H9 (cell line): ENCODE measurements at regions not wholly inside any gene's neighbourhood (a gene's known extent, or its start where the extent isn't known, plus 50 kb on each side); places are given as distances from the start of the nearest gene placed in this dataset.

Source experiments
- DNase-seq: peaks from one replicate; pipeline ENCODE4 v3.0.0-alpha.2; 2017
- H2AFZ ChIP-seq: one replicate; pipeline ENCODE4 v1.6.1; 2013; ENCODE audit warnings: mild to moderate bottlenecking, low read length, control low read depth, moderate library complexity
- H2AK5ac ChIP-seq: 2 replicates; pipeline ENCODE4 v1.6.1; 2013; ENCODE audit warnings: low read length, control low read depth, mixed read lengths; ENCODE audit not compliant: insufficient read length
- H2BK120ac ChIP-seq: one replicate; pipeline ENCODE4 v1.6.1; 2013; ENCODE audit warnings: low read depth, mild to moderate bottlenecking, low read length, control low read depth, inconsistent platforms; ENCODE audit not compliant: poor library complexity, severe bottlenecking
- H2BK12ac ChIP-seq: 2 replicates; pipeline ENCODE4 v1.6.1; 2013; ENCODE audit warnings: low read length, control low read depth, mixed read lengths, low read depth; ENCODE audit not compliant: insufficient read length
- H2BK15ac ChIP-seq: 2 replicates; pipeline ENCODE4 v1.6.1; 2013; ENCODE audit warnings: low read depth, low read length, control low read depth
- H2BK20ac ChIP-seq: one replicate; pipeline ENCODE4 v1.6.1; 2013; ENCODE audit warnings: low read depth, mild to moderate bottlenecking, low read length, control low read depth, inconsistent platforms; ENCODE audit not compliant: poor library complexity, severe bottlenecking
- H2BK5ac ChIP-seq: 2 replicates; pipeline ENCODE4 v1.6.1; 2013; ENCODE audit warnings: low read length, control low read depth, mixed read lengths; ENCODE audit not compliant: insufficient read length
- H3K14ac ChIP-seq: 2 replicates; pipeline ENCODE4 v1.6.1; 2013; ENCODE audit warnings: low read length, control low read depth; ENCODE audit not compliant: insufficient read depth
- H3K18ac ChIP-seq: 2 replicates; pipeline ENCODE4 v1.6.1; 2013; ENCODE audit warnings: low read depth, mild to moderate bottlenecking, mixed read lengths, low read length, control low read depth; ENCODE audit not compliant: insufficient read length
- H3K23ac ChIP-seq: 2 replicates; pipeline ENCODE4 v1.6.1; 2013; ENCODE audit warnings: low read length, control low read depth, mixed read lengths, low read depth; ENCODE audit not compliant: insufficient read length
- H3K23me2 ChIP-seq: 2 replicates; pipeline ENCODE4 v1.6.1; 2013; ENCODE audit warnings: low read depth, mild to moderate bottlenecking, mixed read lengths, low read length, control low read depth; ENCODE audit not compliant: insufficient read length, poor library complexity, severe bottlenecking
- H3K27ac ChIP-seq: 2 replicates; pipeline ENCODE4 v1.5.1; 2013; ENCODE audit warnings: low read length, control low read depth, mixed read lengths, low read depth; ENCODE audit not compliant: insufficient read length
- H3K27me3 ChIP-seq: 2 replicates; pipeline ENCODE4 v1.6.1; 2013; ENCODE audit warnings: low read length, control low read depth, inconsistent platforms; ENCODE audit not compliant: insufficient read depth
- H3K4ac ChIP-seq: 2 replicates; pipeline ENCODE4 v1.6.1; 2013; ENCODE audit warnings: low read depth, mild to moderate bottlenecking, control low read depth, inconsistent platforms, low read length, moderate library complexity
- H3K4me1 ChIP-seq: 2 replicates; pipeline ENCODE4 v1.6.1; 2013; ENCODE audit warnings: low read length, control low read depth, inconsistent platforms; ENCODE audit not compliant: insufficient read depth
- H3K4me2 ChIP-seq: 2 replicates; pipeline ENCODE4 v1.6.1; 2013; ENCODE audit warnings: low read length, control low read depth, mixed read lengths; ENCODE audit not compliant: insufficient read length, insufficient read depth
- H3K56ac ChIP-seq: 2 replicates; pipeline ENCODE4 v1.6.1; 2013; ENCODE audit warnings: low read depth, mild to moderate bottlenecking, mixed read lengths, low read length, control low read depth; ENCODE audit not compliant: insufficient read length
- H3K79me1 ChIP-seq: 2 replicates; pipeline ENCODE4 v1.6.1; 2013; ENCODE audit warnings: low read depth, mild to moderate bottlenecking, moderate library complexity, low read length, control low read depth, inconsistent platforms; ENCODE audit not compliant: insufficient read depth, poor library complexity, severe bottlenecking
- H3K79me2 ChIP-seq: 2 replicates; pipeline ENCODE4 v1.6.1; 2013; ENCODE audit warnings: low read length, control low read depth, inconsistent platforms; ENCODE audit not compliant: insufficient read depth
- H3K9ac ChIP-seq: 2 replicates; pipeline ENCODE4 v1.6.1; 2013; ENCODE audit warnings: low read length, control low read depth, mixed read lengths; ENCODE audit not compliant: insufficient read length; ENCODE audit errors: extremely low read depth
- H3K9me3 ChIP-seq: one replicate; pipeline ENCODE4 v1.6.1; 2013; ENCODE audit warnings: low read depth, low read length, inconsistent platforms; ENCODE audit not compliant: control insufficient read depth
- H3T11ph ChIP-seq: one replicate; pipeline ENCODE4 v1.6.1; 2013; ENCODE audit warnings: mild to moderate bottlenecking, low read length, control low read depth, inconsistent platforms
- H4K20me1 ChIP-seq: one replicate; pipeline ENCODE4 v1.6.1; 2013; ENCODE audit not compliant: control insufficient read depth, insufficient read length, insufficient read depth
- H4K5ac ChIP-seq: 2 replicates; pipeline ENCODE4 v1.6.1; 2013; ENCODE audit warnings: low read depth, mild to moderate bottlenecking, mixed read lengths, low read length, control low read depth; ENCODE audit not compliant: insufficient read length
- H4K8ac ChIP-seq: replicated peaks from 2 replicates; pipeline ENCODE4 v1.6.1; 2013; ENCODE audit warnings: low read length, control low read depth, mixed read lengths, low read depth; ENCODE audit not compliant: insufficient read length
- H4K91ac ChIP-seq: 2 replicates; pipeline ENCODE4 v1.6.1; 2013; ENCODE audit warnings: low read depth, mild to moderate bottlenecking, moderate library complexity, mixed read lengths, low read length, control low read depth; ENCODE audit not compliant: insufficient read length
- H3K27ac Mint-ChIP-seq, 3 experiments: 2 replicates in 2 of 3; 3 replicates in 1 of 3; pipeline ENCODE4 v1.8.0; 2020 to 2021; ENCODE audit warnings: mixed read lengths in 3 of 3, mild to moderate bottlenecking in 1 of 3, moderate library complexity in 1 of 3
- H3K27me3 Mint-ChIP-seq: 2 replicates; pipeline ENCODE4 v1.8.0; 2021; ENCODE audit warnings: low read depth, mild to moderate bottlenecking, moderate library complexity, mixed read lengths
- H3K36me3 Mint-ChIP-seq, 3 experiments: 2 replicates in 2 of 3; 3 replicates in 1 of 3; pipeline ENCODE4 v1.8.0; 2020 to 2021; ENCODE audit warnings: low read depth in 3 of 3, mixed read lengths in 3 of 3; ENCODE audit not compliant: insufficient read depth in 1 of 3
- H3K4me1 Mint-ChIP-seq, 2 experiments: 2 replicates each; pipeline ENCODE4 v1.8.0; 2020; ENCODE audit warnings: mixed read lengths in 2 of 2
- H3K4me3 Mint-ChIP-seq, 2 experiments: 2 replicates in 1 of 2; 3 replicates in 1 of 2; pipeline ENCODE4 v1.8.0; 2020 to 2021; ENCODE audit warnings: mild to moderate bottlenecking in 2 of 2, mixed read lengths in 2 of 2, moderate library complexity in 1 of 2
- H3K9me3 Mint-ChIP-seq, 2 experiments: 2 replicates in 1 of 2; 3 replicates in 1 of 2; pipeline ENCODE4 v1.8.0; 2020; ENCODE audit warnings: mild to moderate bottlenecking in 2 of 2, mixed read lengths in 2 of 2, moderate library complexity in 1 of 2
- CTCF ChIP-seq: fragments of 200-600 bp; sonication (generic); conservative IDR thresholded peaks from 3 replicates; pipeline ENCODE4 v1.8.0; 2021; ENCODE audit warnings: antibody characterized with exemption, mild to moderate bottlenecking
- WGBS: extraction: QIAGEN DNeasy Blood & Tissue Kit; methylation state at CpG from one replicate; pipeline ENCODE4 v1.1.7; 2013; ENCODE audit warnings: missing lambda C conversion rate, low lambda C conversion rate, mixed read lengths; ENCODE audit not compliant: insufficient read length; ENCODE audit errors: extremely low coverage; 5-methylcytosine and 5-hydroxymethylcytosine counted together

DNA sequence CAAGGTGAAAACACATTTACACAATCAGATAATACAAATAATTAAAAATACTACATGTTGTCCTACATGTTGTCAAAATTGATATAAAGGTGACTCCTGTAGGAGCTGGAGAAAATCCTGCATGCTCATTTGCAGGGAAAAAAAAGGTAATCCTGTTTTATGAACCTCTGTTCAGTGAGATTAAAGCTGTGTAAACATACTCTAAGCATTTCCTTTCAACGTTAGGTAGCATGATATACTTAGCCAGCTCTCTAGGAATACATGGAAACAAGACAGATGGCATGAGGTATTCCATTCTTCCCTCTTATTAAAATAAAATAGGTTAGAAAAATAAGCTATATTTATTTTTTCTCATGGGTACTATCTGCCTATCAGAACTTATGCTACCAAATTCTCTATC is 635.7 kb upstream of the FLRT2 start:
- H3K4me1 ChIP-seq = no peaks in the 10 kb centered on the region
- DNase-seq = no peak
- H3K56ac ChIP-seq = no peak overlapping the region
- H4K5ac ChIP-seq = no peak overlapping the region
- H3K4me2 ChIP-seq = no peak overlapping the region
- H3T11ph ChIP-seq = no peak overlapping the region
- no peaks in the 10 kb centered on the region for H3K79me1 ChIP-seq
- no peaks in the 10 kb centered on the region for H3K9me3 ChIP-seq
- H2BK20ac ChIP-seq = no peak overlapping the region
- no peak overlapping the region for H3K27ac Mint-ChIP-seq
- no peaks in the 10 kb centered on the region for H3K79me2 ChIP-seq
- no peak overlapping the region for H3K4ac ChIP-seq
- no peak overlapping the region for H2BK12ac ChIP-seq
- H3K18ac ChIP-seq = no peak overlapping the region
- no peaks in the 10 kb centered on the region for H3K27me3 Mint-ChIP-seq
- no peaks in the 10 kb centered on the region for H3K27me3 ChIP-seq
- no peaks in the 10 kb centered on the region for H4K20me1 ChIP-seq
- H3K27ac ChIP-seq = no peak overlapping the region
- no peak overlapping the region for H2BK5ac ChIP-seq
- no peak overlapping the region for H4K91ac ChIP-seq
- no peak for TF ChIP-seq CTCF
- H3K4me3 Mint-ChIP-seq = no peak overlapping the region
- H3K4me1 Mint-ChIP-seq = peaks cover 0 to 1% of the 10 kb centered on the region in 2 experiments; a peak in 2 of 4 replicates
- H3K14ac ChIP-seq = no peak overlapping the region
- no peak overlapping the region for H3K9ac ChIP-seq
- H2AK5ac ChIP-seq = no peak overlapping the region
- no CpG with 5 or more reads among the region's 1 CpG for WGBS
- no peak overlapping the region for H4K8ac ChIP-seq
- no peaks in the 10 kb centered on the region for H3K36me3 Mint-ChIP-seq
- H3K23ac ChIP-seq = no peak overlapping the region
- H2BK120ac ChIP-seq = no peak overlapping the region
- H3K9me3 Mint-ChIP-seq = no peaks in the 10 kb centered on the region; a peak in 1 of 5 replicates
- no peaks in the 10 kb centered on the region for H3K23me2 ChIP-seq
- H2AFZ ChIP-seq = no peak overlapping the region
- H2BK15ac ChIP-seq = no peak overlapping the region
